GM19099 (cell line): ENCODE measurements at regions not wholly inside any gene's neighbourhood (a gene's known extent, or its start where the extent isn't known, plus 50 kb on each side); places are given as distances from the start of the nearest gene placed in this dataset.

Experiments used
- POLR2A ChIP-seq: IDR thresholded peaks from 3 replicates; pipeline ENCODE4 v1.6.1; 2011; ENCODE audit warnings: low read depth; ENCODE audit not compliant: insufficient read length; ENCODE audit errors: extremely low read depth

DNA sequence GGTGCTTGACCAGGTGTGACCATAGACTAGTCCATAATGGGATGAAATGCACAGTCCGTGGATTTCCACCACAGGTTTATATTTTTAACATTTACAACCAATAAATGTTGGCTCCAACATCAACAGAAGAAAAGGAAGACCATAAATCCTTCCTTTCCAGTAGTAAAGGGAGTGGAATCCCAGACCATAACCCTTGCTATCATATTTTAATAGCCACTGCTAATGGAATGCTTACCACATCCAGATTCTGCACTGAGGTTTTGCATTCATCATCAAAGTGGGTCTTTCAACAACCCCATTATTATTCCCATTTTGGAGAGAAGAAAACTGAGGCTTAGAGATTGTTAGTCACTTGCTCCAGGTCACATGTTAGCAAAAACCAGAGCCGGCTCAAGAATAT lies 106.7 kb downstream of the FOXL1 start:
- no peak for TF ChIP-seq POLR2A

DNA sequence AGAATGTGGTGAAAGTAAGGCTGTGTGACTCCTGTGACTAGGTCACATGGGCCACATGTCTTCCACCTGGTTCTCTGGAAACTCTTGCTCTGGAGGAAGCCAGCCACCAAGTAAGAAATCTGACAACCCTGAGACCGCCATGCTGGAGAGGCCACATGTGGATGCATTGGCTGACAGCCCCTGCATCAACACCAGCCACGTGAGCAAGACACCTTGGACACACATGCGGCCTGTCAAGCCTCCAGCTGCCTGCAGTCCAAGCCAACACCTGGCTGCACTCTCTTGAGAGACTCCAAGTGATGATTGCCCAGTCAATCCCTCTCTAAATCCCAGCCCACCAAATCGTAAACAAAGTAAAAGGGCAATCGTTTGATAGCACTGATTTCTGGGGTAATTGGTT lies 112.6 kb downstream of the FOXL1 start:
- TF ChIP-seq POLR2A: no peak

DNA sequence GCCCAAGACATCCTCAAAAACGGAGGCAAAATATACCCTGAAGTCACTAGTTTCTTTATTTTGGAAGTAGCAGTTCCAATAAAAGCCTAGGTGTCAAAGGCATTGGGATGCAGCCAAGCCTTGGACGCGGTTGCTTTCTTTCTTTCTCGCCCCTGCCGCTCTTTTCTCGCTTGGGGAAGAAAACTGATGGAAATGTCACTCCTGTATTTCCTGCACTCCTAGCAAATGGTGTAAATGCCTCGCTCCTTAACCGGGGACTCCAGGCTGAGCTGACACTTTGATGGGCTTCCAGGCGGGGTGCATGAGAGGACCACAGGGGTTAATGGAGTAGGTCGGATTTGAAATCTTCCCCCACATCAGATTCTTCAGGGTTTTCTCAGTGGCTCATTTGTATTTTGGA lies 114.1 kb downstream of the FOXL1 start:
- TF ChIP-seq POLR2A: no peak

DNA sequence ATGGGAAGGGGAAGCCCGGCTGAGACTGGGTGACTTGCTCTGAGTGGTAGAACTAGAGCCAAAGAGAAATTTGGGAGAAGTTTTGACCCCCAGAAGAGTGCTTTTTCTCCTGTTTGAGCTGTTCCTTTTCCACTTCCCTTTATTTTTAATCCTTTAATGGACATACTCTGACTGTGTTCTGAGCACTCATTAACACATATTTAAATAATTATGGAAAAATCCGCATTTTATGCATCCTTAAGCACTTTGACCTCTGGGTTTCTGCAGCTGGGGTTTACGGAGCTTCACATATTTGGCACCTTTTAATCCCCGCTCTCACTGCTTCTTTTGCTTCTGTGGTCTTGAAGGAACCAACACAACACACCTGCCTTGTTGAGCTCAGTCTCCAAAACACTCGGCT lies 114.7 kb downstream of the FOXL1 start:
- TF ChIP-seq POLR2A: no peak

DNA sequence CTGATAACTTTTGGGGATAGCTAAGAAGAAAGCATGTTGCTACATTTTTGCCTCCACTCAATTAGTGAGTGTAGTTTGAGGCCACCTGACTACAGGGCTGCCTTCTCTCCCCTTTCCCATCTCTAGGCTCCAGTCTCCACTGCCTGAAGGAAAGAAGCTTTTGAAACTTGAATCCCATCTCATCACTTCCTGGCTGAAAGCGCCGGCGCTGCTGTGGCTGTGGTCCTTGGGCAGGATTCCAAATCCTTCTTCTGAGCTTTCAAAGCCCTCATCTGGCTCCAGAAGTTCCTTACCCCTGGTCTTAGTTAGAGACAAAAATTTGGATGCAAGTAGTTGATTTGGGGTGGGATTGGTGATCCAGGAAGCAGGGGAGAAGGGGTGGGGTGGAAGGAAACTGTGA lies 119.4 kb downstream of the FOXL1 start:
- no peak for TF ChIP-seq POLR2A

DNA sequence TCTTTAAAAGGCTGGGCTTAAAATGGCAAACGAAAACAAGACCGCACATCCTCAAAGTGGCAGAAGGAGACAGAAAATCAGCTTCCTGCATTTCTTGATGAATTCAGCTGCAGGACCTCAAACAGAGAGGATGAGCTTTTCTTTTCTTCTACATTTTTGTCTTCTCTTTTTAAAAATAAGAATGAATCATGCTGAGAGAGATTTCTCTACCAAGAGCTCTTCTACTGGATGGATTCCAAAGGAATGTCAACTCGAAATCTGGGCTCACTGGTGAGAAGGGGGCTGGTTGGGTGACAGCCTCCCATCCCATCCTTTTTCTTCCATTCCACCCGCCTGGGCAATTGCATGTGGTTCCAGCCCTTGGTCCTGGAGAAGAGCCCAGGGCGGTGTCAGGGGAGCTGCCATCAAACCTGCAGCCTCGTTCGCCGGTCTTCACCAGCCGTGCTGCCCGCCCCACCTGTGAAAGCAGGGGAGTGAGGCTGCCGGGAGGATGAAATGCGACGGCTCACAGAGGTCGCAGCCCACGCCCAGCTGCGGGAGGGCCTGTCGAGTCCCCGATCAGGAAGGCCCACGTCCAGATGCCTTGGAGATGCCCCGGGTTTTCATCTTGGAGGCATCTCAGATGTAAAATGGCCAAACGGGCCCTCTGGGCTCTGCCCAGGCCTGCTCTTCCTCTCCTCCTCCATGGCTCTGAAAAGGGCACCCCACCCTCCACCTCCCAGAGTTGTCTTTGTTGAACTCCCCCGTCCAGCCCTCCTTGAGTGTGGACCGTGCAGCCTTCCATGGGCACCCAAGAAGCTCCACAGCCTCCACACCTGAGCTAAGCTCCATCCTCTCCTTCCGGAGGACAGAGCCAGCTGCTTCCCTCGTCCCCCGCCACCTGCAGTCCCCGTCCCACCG lies 121.9 kb downstream of the FOXL1 start:
- TF ChIP-seq POLR2A: no peak

DNA sequence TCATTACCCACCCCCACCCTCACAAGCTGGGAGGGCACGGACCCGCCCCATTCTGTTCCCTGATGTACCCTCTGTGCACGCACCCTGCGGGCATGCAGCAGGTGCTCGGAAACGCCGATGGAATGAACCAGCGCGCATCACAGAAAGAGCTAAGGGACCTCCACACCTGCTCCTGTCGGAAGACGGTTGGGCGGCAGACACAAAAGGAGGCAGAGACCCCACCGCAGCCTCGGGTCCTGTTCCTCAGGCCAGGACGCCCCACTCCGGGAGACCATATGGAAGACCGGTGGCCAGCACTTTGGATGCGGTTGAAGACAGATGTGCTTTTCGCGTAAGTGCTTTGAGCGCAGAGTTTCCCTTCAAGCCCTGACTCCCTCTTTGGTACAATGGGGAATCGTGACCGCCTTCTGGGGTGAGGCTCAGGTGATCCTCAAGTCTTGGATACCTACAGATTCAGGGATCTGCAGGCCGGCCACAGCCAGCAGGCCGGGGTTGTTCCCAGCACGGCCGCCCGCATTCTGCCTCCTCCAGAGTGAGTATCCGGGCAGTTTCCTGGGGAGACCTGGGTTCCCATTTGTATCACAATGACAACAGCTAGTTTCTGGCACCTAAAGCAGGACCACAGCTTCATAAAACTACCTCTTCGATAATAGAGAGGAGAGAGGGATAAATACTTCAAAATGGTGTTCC lies 123.1 kb downstream of the FOXL1 start:
- TF ChIP-seq POLR2A: no peak

DNA sequence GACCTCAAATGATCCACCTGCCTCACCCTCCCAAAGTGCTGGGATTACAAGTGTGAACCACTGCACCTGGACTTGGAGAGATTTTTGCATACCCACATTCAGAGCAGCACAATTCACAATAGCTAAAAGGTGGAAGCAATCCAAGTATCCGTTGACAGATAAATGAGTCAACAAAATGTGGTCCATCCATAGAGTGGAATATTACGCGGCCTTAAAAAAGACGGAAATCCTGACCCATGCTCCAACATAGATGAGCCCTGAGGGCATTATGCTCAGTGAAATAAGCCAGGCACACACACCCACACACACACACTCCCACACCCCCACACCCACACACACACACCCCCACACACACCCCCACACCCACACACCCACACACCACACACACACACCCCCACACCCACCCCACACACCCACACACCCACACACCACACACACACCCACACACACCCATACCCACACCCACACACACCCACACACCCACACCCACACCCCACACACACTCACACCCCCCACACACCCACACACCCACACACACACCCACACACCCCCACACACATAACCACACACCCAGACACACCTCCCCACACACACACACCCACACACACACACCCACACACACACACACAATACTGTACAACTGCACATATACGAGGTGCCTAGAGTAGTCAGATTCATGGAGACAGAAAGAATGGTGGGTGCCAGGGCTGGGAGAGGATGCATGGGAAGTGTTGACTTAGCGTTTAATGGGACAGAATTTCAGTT lies 124.7 kb downstream of the FOXL1 start:
- TF ChIP-seq POLR2A: no peak

DNA sequence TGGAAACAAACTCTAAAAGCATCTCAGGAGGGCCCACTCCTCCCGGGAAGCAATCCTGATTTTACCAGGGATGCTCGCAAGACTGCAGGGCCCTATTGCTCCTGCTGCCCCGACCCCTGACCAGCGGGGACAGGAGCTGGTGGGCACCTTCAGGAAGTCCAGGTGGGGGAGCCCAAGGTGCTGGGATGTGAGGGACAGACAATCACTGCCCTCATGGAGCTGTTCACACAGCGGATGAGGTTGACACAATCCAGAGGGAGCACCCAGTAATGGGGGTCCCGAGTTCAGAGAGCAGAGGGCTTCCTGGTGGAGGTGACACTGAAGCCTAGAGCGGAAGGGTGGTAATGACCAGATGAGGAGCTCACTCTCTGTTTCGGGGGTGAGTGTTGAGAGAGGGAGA lies 126.2 kb downstream of the FOXL1 start:
- TF ChIP-seq POLR2A: no peak

DNA sequence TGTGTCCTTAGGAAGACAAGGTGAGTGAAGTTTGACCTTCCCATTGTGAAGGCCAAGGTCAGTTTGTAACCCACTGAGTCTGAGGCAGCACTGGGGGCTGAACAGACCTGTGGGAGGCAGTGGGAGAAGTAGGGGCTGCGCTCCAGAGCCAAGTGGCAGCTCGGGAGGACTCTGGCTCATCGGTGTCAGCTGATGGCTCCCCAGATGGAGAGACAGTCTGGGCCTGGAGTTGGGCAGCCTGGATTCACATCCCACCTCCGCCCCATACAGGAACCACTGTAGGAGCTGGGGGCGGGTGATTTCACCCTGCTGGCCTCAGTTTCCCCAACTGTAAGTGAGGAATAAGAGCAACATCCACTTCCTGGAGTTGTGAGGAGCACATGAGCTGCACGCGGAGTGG lies 128.4 kb downstream of the FOXL1 start:
- no peak for TF ChIP-seq POLR2A

DNA sequence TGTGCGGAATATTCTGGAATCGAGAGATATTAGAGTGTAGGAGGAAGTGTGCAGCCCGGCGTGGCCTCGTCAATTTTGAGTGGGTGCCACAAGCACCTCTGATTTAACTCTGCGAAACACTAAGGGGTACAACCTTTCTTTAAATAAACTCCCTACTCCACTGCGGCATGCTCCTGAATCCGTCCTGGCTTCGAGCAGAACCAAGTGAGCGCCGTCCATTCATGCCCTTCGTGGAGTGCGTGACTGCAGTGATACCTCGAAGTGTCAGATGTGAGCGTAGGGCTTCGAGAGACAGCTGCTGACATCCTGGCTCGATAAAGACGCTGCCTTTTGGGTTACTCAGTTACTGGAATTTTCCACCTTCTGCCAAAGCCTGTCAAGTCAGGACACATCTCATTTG lies 128.8 kb downstream of the FOXL1 start:
- no peak for TF ChIP-seq POLR2A

DNA sequence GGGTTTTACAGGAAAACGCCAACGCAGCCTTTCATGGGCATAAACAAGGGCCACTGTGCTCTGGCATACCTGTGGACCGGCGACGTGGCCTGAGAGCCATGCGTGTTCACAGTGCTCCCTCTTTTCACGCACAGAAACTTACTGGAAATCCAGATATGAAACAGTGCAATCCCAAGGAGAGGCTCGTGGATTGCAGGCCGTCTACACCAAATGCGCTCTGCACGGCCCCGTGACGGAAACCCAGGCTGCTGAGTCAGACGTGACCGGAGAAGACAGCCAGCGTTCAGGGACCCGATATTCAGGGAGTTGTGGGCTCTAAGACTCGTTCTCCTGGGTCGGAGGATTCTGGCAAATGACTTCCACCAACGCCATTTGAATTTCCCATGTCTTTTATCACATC lies 129.2 kb downstream of the FOXL1 start:
- TF ChIP-seq POLR2A: no peak

DNA sequence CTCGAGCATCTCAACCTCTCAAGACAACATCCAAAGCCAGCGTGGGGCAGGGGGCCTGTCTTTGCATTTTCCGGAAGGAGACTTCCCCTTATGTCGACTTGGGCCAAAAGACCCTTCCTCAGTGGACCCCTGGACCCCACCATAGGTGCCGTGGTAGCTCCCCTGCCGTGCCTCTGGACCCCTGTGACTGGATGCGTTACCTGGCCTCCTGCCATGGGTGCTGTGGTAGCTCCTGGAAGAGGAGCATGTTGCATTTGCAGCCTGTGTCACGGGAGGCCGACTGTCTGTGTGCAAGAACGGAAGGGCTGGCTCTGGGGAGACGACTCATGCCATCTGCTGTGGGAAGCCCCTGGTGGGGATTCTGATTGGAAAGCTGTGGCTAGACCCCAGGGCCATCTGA lies 130.1 kb downstream of the FOXL1 start:
- no peak for TF ChIP-seq POLR2A

DNA sequence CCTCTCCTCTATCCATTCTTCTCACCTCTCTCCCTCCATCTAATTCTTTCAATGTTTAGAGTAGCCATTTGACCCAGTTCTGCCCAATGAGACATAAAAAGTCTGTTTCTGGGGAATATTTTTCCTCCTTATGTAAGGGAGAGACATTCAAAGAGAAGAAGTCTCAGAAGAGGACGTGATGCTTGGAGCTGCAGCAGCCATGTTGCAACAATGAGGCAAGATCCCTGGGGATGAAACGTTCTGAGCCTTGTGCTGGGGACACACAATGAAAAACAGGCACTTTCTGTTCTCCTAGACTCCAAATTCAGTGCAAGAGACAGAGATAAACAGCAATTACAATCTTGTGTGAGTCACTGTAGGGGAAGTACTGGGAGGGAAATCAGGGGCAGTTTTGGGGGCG lies 130.8 kb downstream of the FOXL1 start:
- TF ChIP-seq POLR2A: no peak

DNA sequence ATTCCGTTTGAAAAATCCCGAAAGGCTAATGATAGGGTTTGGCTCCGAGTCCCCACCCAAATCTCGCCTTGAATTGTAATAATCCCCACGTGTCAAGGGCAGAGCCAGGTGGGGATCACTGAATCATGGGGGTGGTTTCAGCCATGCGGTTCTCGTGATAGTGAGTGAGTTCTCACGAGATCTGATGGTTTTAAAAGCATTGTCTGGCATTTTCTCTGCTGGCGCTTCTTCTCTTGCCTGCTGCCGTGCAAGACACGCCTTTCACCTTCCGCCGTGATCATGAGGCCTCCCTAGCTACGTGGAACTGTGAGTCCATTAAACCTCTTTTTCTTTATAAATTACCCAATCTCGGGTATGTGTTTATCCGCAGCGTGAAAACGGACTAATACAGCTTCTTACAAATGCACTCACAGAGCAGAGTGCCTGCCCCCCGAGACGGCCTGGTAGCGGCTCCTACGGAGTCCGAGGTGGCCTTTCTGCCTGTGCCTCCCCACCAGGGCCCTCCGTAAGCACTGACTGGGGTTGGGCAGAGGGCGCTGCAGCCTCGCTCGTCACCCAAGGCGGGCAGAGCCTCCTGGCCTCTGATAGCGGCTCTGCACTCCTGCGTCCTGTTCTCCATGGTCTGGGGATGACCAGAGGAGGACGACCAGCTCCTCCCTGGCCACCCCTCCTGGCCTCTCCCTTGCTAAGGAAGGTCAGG lies 131.7 kb downstream of the FOXL1 start:
- no peak for TF ChIP-seq POLR2A
